PC-9 (cell line): ENCODE measurements at regions not wholly inside any gene's neighbourhood (a gene's known extent, or its start where the extent isn't known, plus 50 kb on each side); places are given as distances from the start of the nearest gene placed in this dataset.

Experiments
- BruUV-seq: library from RNA; stranded (reverse); fragments of 400-500 nt; replicated peaks from 2 replicates; lab custom pipeline; 2021; lab: Mats Ljungman, UMichigan
- CTCF ChIA-PET: fragments of 300-600 bp; sonication (Branson Sonifier 250); formaldehyde crosslinking; loops from one replicate; lab custom pipeline; 2022; ENCODE audit warnings: antibody characterized with exemption; lab: Charles Lee
- POLR2A ChIA-PET: fragments of 300-600 bp; sonication (Branson Sonifier 250); formaldehyde crosslinking; loops from one replicate; lab custom pipeline; 2022; ENCODE audit warnings: antibody characterized with exemption; ENCODE audit not compliant: unreplicated experiment; lab: Charles Lee
- DNase-seq, 2 experiments: peaks; one replicate each; pipeline versions ENCODE4 v3.0.0 to v3.0.0-alpha.2; 2015 to 2022; ENCODE audit warnings: mixed read lengths in 1 of 2
- H2AFZ ChIP-seq: fragments of 200-600 bp; sonication (generic); 2 replicates; pipeline ENCODE4 v1.8.1; 2017; ENCODE audit warnings: antibody characterized with exemption
- H3F3A ChIP-seq: fragments of 200-600 bp; sonication (generic); 2 replicates; pipeline ENCODE4 v1.8.1; 2017; ENCODE audit warnings: antibody characterized with exemption, mild to moderate bottlenecking, low read depth; ENCODE audit not compliant: insufficient read depth
- H3K27ac ChIP-seq: fragments of 200-600 bp; sonication (generic); 2 replicates; pipeline ENCODE4 v1.6.1; 2016; ENCODE audit warnings: mixed run types
- H3K27me3 ChIP-seq: fragments of 200-600 bp; sonication (generic); 2 replicates; pipeline ENCODE4 v1.6.1; 2016; ENCODE audit warnings: low read depth, mixed run types; ENCODE audit not compliant: insufficient read depth
- H3K36me3 ChIP-seq: fragments of 200-600 bp; sonication (generic); 2 replicates; pipeline ENCODE4 v1.6.1; 2016; ENCODE audit warnings: low read depth, mixed run types
- H3K4me1 ChIP-seq: fragments of 200-600 bp; sonication (generic); replicated peaks from 2 replicates; pipeline ENCODE4 v1.6.1; 2016; ENCODE audit warnings: mixed run types; ENCODE audit not compliant: insufficient read depth
- H3K4me2 ChIP-seq: fragments of 200-600 bp; sonication (generic); 2 replicates; pipeline ENCODE4 v1.6.1; 2017; ENCODE audit warnings: mixed run types
- H3K4me3 ChIP-seq: fragments of 200-600 bp; sonication (generic); 2 replicates; pipeline ENCODE4 v1.6.1; 2016; ENCODE audit warnings: mixed run types
- H3K79me2 ChIP-seq: fragments of 200-600 bp; sonication (generic); 2 replicates; pipeline ENCODE4 v1.6.1; 2017; ENCODE audit warnings: low read depth, mixed run types
- H3K9me2 ChIP-seq: fragments of 200-600 bp; sonication (generic); 2 replicates; pipeline ENCODE4 v1.8.1; 2017; ENCODE audit warnings: mild to moderate bottlenecking; ENCODE audit not compliant: insufficient read depth
- H3K9me3 ChIP-seq: fragments of 200-600 bp; sonication (generic); 2 replicates; pipeline ENCODE4 v1.8.1; 2016; ENCODE audit warnings: low read depth; ENCODE audit not compliant: insufficient read depth
- H4K20me1 ChIP-seq: fragments of 200-600 bp; sonication (generic); 2 replicates; pipeline ENCODE4 v1.8.1; 2017; ENCODE audit not compliant: insufficient read depth
- EZH2 ChIP-seq: fragments of 200-600 bp; sonication (generic); IDR thresholded peaks from 2 replicates; pipeline ENCODE4 v1.8.0; 2017; ENCODE audit warnings: antibody characterized with exemption, low read depth
- intact Hi-C: fragments of 100-400 bp; cut with micrococcal nuclease; formaldehyde crosslinking; loops from one replicate; pipeline ENCODE4 v1.10.0; 2022; ENCODE audit not compliant: unreplicated experiment
- TF ChIP-seq, protein P1 (sequence below): fragments of 200-600 bp; sonication (generic); conservative IDR thresholded peaks from 2 replicates; pipeline ENCODE4 v1.6.1; 2017; ENCODE audit warnings: mixed run types, antibody characterized with exemption, mild to moderate bottlenecking, moderate library complexity

DNA sequence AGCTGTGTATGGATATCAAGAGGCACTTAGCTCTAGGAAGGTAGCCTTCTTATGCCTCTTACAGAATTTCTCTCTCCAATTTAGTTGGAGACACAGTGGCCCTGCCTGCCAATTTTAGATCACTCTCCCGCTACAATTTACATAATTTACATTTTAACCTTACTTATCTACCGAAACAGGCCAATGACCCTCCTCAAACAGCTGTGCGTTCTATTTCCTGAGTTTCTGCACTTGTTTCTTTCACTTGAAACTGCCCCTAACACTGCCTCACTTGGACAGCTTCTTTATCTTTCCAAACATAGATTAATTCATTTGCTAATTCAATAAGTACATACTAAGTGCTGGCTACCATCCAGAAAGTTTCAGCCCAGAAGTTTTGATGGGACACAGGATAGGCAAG, 52.9 kb upstream of the HDDC2 start:
- intact Hi-C loops, result no loop called here
- POLR2A ChIA-PET, result interaction anchor here (0.6 to 0.7 kb wide), 2 partner anchors 8 to 1292 kb away, joined by 3 to 6 read pairs; no protein-coding TSS in a partner anchor

DNA sequence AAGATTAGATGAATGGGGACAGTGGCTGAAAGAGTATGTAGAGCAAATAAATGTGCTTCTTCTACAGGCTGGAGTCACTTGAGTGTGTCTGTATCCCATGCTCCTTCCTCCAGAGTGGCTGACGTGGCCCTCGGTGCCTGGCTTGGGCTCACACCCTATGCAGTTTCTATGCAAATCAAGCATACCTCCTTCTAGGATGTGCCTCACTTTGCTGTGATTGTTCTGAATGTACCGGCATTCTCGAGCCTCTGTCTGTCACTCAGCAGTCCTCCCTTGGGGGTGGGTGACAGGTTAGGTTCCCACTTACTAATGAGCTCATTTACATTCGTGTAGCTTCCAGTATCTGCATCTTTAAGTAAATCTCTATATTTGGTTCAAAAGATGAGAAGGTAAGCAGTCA, 55.1 kb upstream of the HDDC2 start:
- H3K4me3 ChIP-seq, result no peak overlapping the region
- no peaks in the 10 kb centered on the region for H3K9me3 ChIP-seq
- no peaks in the 10 kb centered on the region for H3K27me3 ChIP-seq
- peaks cover 11% of the 10 kb centered on the region for H3K4me1 ChIP-seq
- no peaks in the 10 kb centered on the region for H3F3A ChIP-seq
- no TSS peak for BruUV-seq
- no peaks in the 10 kb centered on the region for H3K9me2 ChIP-seq
- no peak overlapping the region for H3K4me2 ChIP-seq
- intact Hi-C loops, result no loop called here
- H2AFZ ChIP-seq, result no peak overlapping the region
- no peak for DNase-seq
- no peaks in the 10 kb centered on the region for H4K20me1 ChIP-seq
- ChIA-PET POLR2A (no interaction called here), CTCF (no interaction called here)
- no peaks in the 10 kb centered on the region for H3K36me3 ChIP-seq
- no peak overlapping the region for H3K27ac ChIP-seq
- TF ChIP-seq, protein P1, sequence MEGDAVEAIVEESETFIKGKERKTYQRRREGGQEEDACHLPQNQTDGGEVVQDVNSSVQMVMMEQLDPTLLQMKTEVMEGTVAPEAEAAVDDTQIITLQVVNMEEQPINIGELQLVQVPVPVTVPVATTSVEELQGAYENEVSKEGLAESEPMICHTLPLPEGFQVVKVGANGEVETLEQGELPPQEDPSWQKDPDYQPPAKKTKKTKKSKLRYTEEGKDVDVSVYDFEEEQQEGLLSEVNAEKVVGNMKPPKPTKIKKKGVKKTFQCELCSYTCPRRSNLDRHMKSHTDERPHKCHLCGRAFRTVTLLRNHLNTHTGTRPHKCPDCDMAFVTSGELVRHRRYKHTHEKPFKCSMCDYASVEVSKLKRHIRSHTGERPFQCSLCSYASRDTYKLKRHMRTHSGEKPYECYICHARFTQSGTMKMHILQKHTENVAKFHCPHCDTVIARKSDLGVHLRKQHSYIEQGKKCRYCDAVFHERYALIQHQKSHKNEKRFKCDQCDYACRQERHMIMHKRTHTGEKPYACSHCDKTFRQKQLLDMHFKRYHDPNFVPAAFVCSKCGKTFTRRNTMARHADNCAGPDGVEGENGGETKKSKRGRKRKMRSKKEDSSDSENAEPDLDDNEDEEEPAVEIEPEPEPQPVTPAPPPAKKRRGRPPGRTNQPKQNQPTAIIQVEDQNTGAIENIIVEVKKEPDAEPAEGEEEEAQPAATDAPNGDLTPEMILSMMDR, result no peak
- TF ChIP-seq EZH2, result no peak
- no peaks in the 10 kb centered on the region for H3K79me2 ChIP-seq

More for the DNA sequence above, 52.9 kb upstream of the HDDC2 start:
- 0 out of 2 replicates have a peak overlapping the region, but pooled peaks have one; percentile 1 for H3K4me2 ChIP-seq
- TF ChIP-seq EZH2, result no peak
- TF ChIP-seq, protein P1, result no peak
- H4K20me1 ChIP-seq, result no peaks in the 10 kb centered on the region
- no peaks in the 10 kb centered on the region for H3F3A ChIP-seq
- H3K9me2 ChIP-seq, result no peaks in the 10 kb centered on the region
- H3K4me1 ChIP-seq, result peaks cover 11% of the 10 kb centered on the region
- H3K9me3 ChIP-seq, result no peaks in the 10 kb centered on the region
- no peak overlapping the region for H3K4me3 ChIP-seq
- no peaks in the 10 kb centered on the region for H3K27me3 ChIP-seq
- no peaks in the 10 kb centered on the region for H3K79me2 ChIP-seq
- no peak overlapping the region for H2AFZ ChIP-seq
- no peaks in the 10 kb centered on the region for H3K36me3 ChIP-seq
- CTCF ChIA-PET, result no interaction called here
- no TSS peak for BruUV-seq
- no peak overlapping the region for H3K27ac ChIP-seq
- DNase-seq, result no peak

DNA sequence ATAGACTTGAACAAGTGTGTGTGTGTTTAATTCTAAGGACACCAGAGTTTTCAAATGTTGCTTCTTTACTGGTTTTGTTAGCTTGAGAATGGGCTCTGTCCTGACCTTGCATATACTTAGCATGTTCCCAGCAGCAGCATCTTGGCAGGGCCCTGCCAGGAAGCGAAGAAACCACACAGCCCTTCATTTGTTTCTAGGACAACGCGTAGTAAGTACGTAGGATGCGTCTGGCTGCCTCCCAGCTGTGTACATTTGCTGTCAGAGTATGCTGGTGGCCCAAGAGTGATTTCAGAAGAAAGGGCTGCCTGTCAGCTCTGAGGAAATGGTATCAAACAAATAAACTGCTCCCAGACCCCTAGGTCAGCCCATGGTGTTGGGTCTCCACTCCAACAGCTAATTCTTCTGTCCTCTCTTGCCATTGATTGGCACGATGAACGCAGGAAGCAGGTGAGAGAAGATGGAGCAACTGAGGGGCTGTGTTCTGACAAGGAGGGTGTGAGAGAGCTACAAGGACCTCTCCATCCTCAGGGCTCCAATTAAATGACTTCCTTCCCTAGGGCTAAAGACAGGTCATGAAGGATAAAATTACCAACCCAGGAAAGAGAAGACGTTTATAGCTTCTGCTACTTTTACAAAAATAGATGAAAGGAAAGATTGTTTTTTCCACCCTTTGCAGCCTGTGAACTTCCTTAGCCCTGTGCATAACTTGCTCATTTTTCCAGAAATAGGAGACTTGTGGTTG, 55.9 kb upstream of the HDDC2 start:
- no peak overlapping the region for H3K4me2 ChIP-seq
- H3K4me1 ChIP-seq, result peaks cover 15% of the 10 kb centered on the region
- CTCF ChIA-PET, result no interaction called here
- H3K79me2 ChIP-seq, result no peaks in the 10 kb centered on the region
- H3K4me3 ChIP-seq, result no peak overlapping the region
- no peak for TF ChIP-seq EZH2
- no peaks in the 10 kb centered on the region for H4K20me1 ChIP-seq
- intact Hi-C loops, result no loop called here
- H3K27ac ChIP-seq, result no peak overlapping the region
- H3K9me2 ChIP-seq, result no peaks in the 10 kb centered on the region
- no peaks in the 10 kb centered on the region for H3K27me3 ChIP-seq
- no peak overlapping the region for H2AFZ ChIP-seq
- peaks cover 3% of the 10 kb centered on the region for H3F3A ChIP-seq
- no peak for DNase-seq
- no peaks in the 10 kb centered on the region for H3K36me3 ChIP-seq
- POLR2A ChIA-PET, result no interaction called here
- no peaks in the 10 kb centered on the region for H3K9me3 ChIP-seq
- BruUV-seq, result no TSS peak
